K562 (cell line): ENCODE measurements at regions not wholly inside any gene's neighbourhood (a gene's known extent, or its start where the extent isn't known, plus 50 kb on each side); places are given as distances from the start of the nearest gene placed in this dataset.

ENCODE experiments used
- ATAC-seq: fragments of 200-7000 bp; cut with Tn5 transposase; 3 replicates; pipeline ENCODE4 v1.9.1; 2020; ENCODE audit warnings: moderate library complexity
- BruUV-seq: library from RNA; stranded (reverse); fragments of 400-500 nt; replicated peaks from 2 replicates; lab custom pipeline; 2021; lab: Mats Ljungman, UMichigan
- CTCF ChIA-PET: fragments of 300-600 bp; formaldehyde crosslinking; extraction: SDS; loops from one replicate; lab custom pipeline; 2021; ENCODE audit warnings: low intra/inter-chr PET ratio; lab: Yijun Ruan, JAX
- POLR2A ChIA-PET: fragments of 300-600, 350-650 bp; sonication (Branson Sonifier 250); formaldehyde crosslinking; extraction: SDS; loops from one replicate; lab custom pipeline; 2021; ENCODE audit warnings: antibody characterized with exemption, inconsistent platforms; lab: Yijun Ruan, JAX
- DNase-seq, 4 experiments: peaks; one replicate each; pipeline versions ENCODE4 v3.0.0 to v3.0.0-alpha.2; 2011 to 2018; ENCODE audit warnings: low spot score in 3 of 4, mixed read lengths in 3 of 4; ENCODE audit errors: extremely low read depth in 1 of 4
- FAIRE-seq: peaks from 2 replicates; lab custom pipeline; 2011; peaks lifted over from hg19 to GRCh38; lab: Jason Lieb, UNC
- H2AFZ ChIP-seq: 2 replicates; pipeline ENCODE4 v1.6.0; 2011; ENCODE audit warnings: low read depth, low read length, control low read depth, inconsistent platforms
- H3K27ac ChIP-seq: fragments of 200-600 bp; 3 replicates; pipeline ENCODE4 v1.8.0; 2011; ENCODE audit warnings: low read depth, mild to moderate bottlenecking, control low read depth, inconsistent platforms, low read length, moderate library complexity, mixed read lengths; ENCODE audit errors: extremely low read depth
- H3K27me3 ChIP-seq, 2 experiments: fragments of 300-600 bp in 1 of 2; 2 replicates in 1 of 2; 3 replicates in 1 of 2; pipeline versions ENCODE4 v1.6.0 to v1.8.0; 2011; ENCODE audit warnings: inconsistent platforms in 2 of 2, low read length in 2 of 2, mild to moderate bottlenecking in 1 of 2, mixed read lengths in 1 of 2, moderate library complexity in 1 of 2; ENCODE audit not compliant: control insufficient read depth in 2 of 2, insufficient read depth in 2 of 2
- H3K36me3 ChIP-seq: fragments of 300-600 bp; 3 replicates; pipeline ENCODE4 v1.8.0; 2011; ENCODE audit warnings: mild to moderate bottlenecking, low read length, inconsistent platforms; ENCODE audit not compliant: control insufficient read depth, insufficient read depth
- H3K4me1 ChIP-seq, 2 experiments: fragments of 200-600 bp in 1 of 2; replicated peaks in 1 of 2; 2 replicates in 1 of 2; 3 replicates in 1 of 2; pipeline versions ENCODE4 v1.5.1 to v1.8.0; 2011; ENCODE audit warnings: inconsistent platforms in 2 of 2, low read length in 2 of 2, mild to moderate bottlenecking in 1 of 2, mixed read lengths in 1 of 2, moderate library complexity in 1 of 2; ENCODE audit not compliant: control insufficient read depth in 2 of 2, insufficient read depth in 2 of 2
- H3K4me2 ChIP-seq: 2 replicates; pipeline ENCODE4 v1.6.1; 2011; ENCODE audit warnings: low read length, control low read depth, inconsistent platforms, mixed read lengths; ENCODE audit not compliant: insufficient read depth
- H3K4me3 ChIP-seq: fragments of 200-600 bp; sonication (generic), shearing (Covaris generic); 2 replicates; pipeline ENCODE4 v1.5.1; 2016; ENCODE audit warnings: control low read depth, inconsistent platforms
- H3K79me2 ChIP-seq: fragments of 200-600 bp; 3 replicates; pipeline ENCODE4 v1.8.0; 2011; ENCODE audit warnings: low read length, inconsistent platforms; ENCODE audit not compliant: control insufficient read depth, insufficient read depth
- H3K9ac ChIP-seq, 2 experiments: 2 replicates each; pipeline versions ENCODE4 v1.6.0 to v1.6.1; 2011; ENCODE audit warnings: low read depth in 2 of 2, low read length in 2 of 2, control low read depth in 1 of 2, inconsistent platforms in 1 of 2, mild to moderate bottlenecking in 1 of 2, mixed read lengths in 1 of 2; ENCODE audit not compliant: insufficient read depth in 1 of 2
- H3K9me1 ChIP-seq: one replicate; pipeline ENCODE4 v1.6.0; 2011; ENCODE audit warnings: inconsistent platforms, mild to moderate bottlenecking, low read length, moderate library complexity; ENCODE audit not compliant: control insufficient read depth, insufficient read depth
- H3K9me3 ChIP-seq: replicated peaks from 2 replicates; pipeline ENCODE4 v1.5.1; 2011; ENCODE audit warnings: low read depth, low read length, inconsistent platforms; ENCODE audit not compliant: control insufficient read depth, insufficient read depth
- H4K20me1 ChIP-seq: replicated peaks from 2 replicates; pipeline ENCODE4 v1.6.1; 2011; ENCODE audit warnings: low read length, inconsistent platforms, mixed read lengths; ENCODE audit not compliant: control insufficient read depth, insufficient read depth
- EWSR1 ChIP-seq: fragments of 450-650 bp; IDR thresholded peaks from 2 replicates; pipeline ENCODE4 v1.6.1; 2018; ENCODE audit warnings: borderline replicate concordance, mild to moderate bottlenecking, low read depth, moderate library complexity; ENCODE audit not compliant: partially characterized antibody
- GTF2A2 ChIP-seq: IDR thresholded peaks from 2 replicates; pipeline ENCODE4 v1.6.1; 2016; ENCODE audit warnings: mild to moderate bottlenecking, missing genetic modification characterization, missing compliant biosample characterization
- IRF2 ChIP-seq: sonication (generic); formaldehyde crosslinking; IDR thresholded peaks from 2 replicates; pipeline ENCODE4 v1.8.1; 2022; ENCODE audit warnings: mild to moderate bottlenecking, missing genetic modification reagents
- RBBP5 ChIP-seq: fragments of 200-600 bp; sonication (generic); IDR thresholded peaks from 2 replicates; pipeline ENCODE4 v1.6.1; 2012; ENCODE audit warnings: borderline replicate concordance, mild to moderate bottlenecking, low read length, control low read depth, inconsistent platforms; ENCODE audit not compliant: insufficient read depth, poor library complexity, severe bottlenecking
- SIRT6 ChIP-seq: IDR thresholded peaks from one replicate; pipeline ENCODE4 v1.6.1; 2012; ENCODE audit warnings: low read depth, mild to moderate bottlenecking, control low read depth, inconsistent platforms, low read length, moderate library complexity
- SMARCC2 ChIP-seq: fragments of 450-650 bp; IDR thresholded peaks from 2 replicates; pipeline ENCODE4 v1.6.1; 2017; ENCODE audit warnings: antibody characterized with exemption, moderate library complexity, mild to moderate bottlenecking, low read depth
- ZNF146 ChIP-seq: IDR thresholded peaks from one replicate; pipeline ENCODE4 v1.6.1; 2018; ENCODE audit warnings: missing compliant biosample characterization; ENCODE audit not compliant: unreplicated experiment
- ZNF561 ChIP-seq: fragments of 450-650 bp; formaldehyde crosslinking; conservative IDR thresholded peaks from 2 replicates; pipeline ENCODE4 v1.4.0; 2020; ENCODE audit warnings: mild to moderate bottlenecking, moderate library complexity
- ZNF695 ChIP-seq: fragments of 450-650 bp; formaldehyde crosslinking; IDR thresholded peaks from 2 replicates; pipeline ENCODE4 v1.4.0; 2020; ENCODE audit warnings: mild to moderate bottlenecking, moderate library complexity
- WGBS: fragments of 100-300 bp; shearing (Covaris generic); methylation state at CpG from one replicate; pipeline ENCODE4 v1.1.6; 2016; ENCODE audit warnings: low coverage, mixed read lengths; ENCODE audit not compliant: insufficient coverage; ENCODE audit errors: missing lambda C conversion rate; 5-methylcytosine and 5-hydroxymethylcytosine counted together
- in situ Hi-C: fragments of 300-500 bp; cut with MboI; formaldehyde crosslinking; loops from 4 replicates; pipeline ENCODE4 v1.15.0; 2018; ENCODE audit warnings: inconsistent platforms, mixed read lengths
- intact Hi-C: fragments of 100-400 bp; cut with micrococcal nuclease; formaldehyde crosslinking; loops from 2 replicates; pipeline ENCODE4 v1.14.2; 2022
- TF ChIP-seq, protein P1 (sequence below): fragments of 450-650 bp; IDR thresholded peaks from 2 replicates; pipeline ENCODE4 v1.6.1; 2017; ENCODE audit warnings: antibody characterized with exemption

DNA sequence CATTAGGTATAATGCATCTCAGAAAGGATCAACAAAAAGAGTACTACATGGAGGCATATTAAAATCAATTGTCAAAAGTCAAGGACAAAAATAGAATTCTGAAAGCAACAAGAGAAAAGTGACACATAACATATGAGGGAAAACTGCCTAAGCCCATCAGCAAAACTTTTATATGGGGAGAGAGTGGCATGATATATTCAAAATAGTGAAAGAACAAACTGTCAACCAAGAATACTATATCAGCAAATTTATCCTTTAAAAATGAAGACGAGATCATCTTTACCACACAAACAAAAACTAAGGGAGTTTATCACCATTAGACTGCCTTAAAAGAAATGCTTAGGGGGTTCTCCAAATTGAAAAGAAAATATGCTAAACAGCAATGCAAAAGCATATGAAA lies 86.4 kb upstream of the CHRDL1 start:
- FAIRE-seq (no peak), DNase-seq (no peak), ATAC-seq (no peak)
- ChIA-PET CTCF (no interaction called here), POLR2A (no interaction called here)
- no peak overlapping the region for H3K4me2 ChIP-seq
- 0% methylated on average over 1 of the region's 1 CpG for WGBS
- TF ChIP-seq ZNF561 (CRISPR knock-in tag) (no peak), EWSR1 (no peak), SMARCC2 (no peak), IRF2 (CRISPR knock-in tag) (no peak), ZNF146 (no peak), SIRT6 (no peak), GTF2A2 (no peak), ZNF695 (CRISPR knock-in tag) (no peak), RBBP5 (no peak)
- TF ChIP-seq, protein P1, sequence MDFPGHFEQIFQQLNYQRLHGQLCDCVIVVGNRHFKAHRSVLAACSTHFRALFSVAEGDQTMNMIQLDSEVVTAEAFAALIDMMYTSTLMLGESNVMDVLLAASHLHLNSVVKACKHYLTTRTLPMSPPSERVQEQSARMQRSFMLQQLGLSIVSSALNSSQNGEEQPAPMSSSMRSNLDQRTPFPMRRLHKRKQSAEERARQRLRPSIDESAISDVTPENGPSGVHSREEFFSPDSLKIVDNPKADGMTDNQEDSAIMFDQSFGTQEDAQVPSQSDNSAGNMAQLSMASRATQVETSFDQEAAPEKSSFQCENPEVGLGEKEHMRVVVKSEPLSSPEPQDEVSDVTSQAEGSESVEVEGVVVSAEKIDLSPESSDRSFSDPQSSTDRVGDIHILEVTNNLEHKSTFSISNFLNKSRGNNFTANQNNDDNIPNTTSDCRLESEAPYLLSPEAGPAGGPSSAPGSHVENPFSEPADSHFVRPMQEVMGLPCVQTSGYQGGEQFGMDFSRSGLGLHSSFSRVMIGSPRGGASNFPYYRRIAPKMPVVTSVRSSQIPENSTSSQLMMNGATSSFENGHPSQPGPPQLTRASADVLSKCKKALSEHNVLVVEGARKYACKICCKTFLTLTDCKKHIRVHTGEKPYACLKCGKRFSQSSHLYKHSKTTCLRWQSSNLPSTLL: no peak
- H3K79me2 ChIP-seq: no peaks in the 10 kb centered on the region
- H2AFZ ChIP-seq: no peak overlapping the region
- H3K4me1 ChIP-seq: no peaks in the 10 kb centered on the region
- H3K4me3 ChIP-seq: no peak overlapping the region
- H3K9me3 ChIP-seq: no peaks in the 10 kb centered on the region
- no peak overlapping the region for H3K9ac ChIP-seq
- no peaks in the 10 kb centered on the region for H3K36me3 ChIP-seq
- H3K27me3 ChIP-seq: no peaks in the 10 kb centered on the region
- H4K20me1 ChIP-seq: no peaks in the 10 kb centered on the region
- BruUV-seq: no TSS peak
- in situ Hi-C loops: no loop called here
- intact Hi-C loops: no loop called here
- no peak overlapping the region for H3K27ac ChIP-seq
- H3K9me1 ChIP-seq: no peaks in the 10 kb centered on the region
